HepG2 (cell line): ENCODE measurements at regions not wholly inside any gene's neighbourhood (a gene's known extent, or its start where the extent isn't known, plus 50 kb on each side); places are given as distances from the start of the nearest gene placed in this dataset.

Experiments
- ATAC-seq: fragments of 200-7000 bp; cut with Tn5 transposase; 3 replicates; pipeline ENCODE4 v1.9.1; 2020; ENCODE audit warnings: mild to moderate bottlenecking, moderate library complexity
- BruUV-seq: library from RNA; stranded (reverse); fragments of 400-500 nt; replicated peaks from 2 replicates; lab custom pipeline; 2021; lab: Mats Ljungman, UMichigan
- CTCF ChIA-PET: fragments of 300-600 bp; formaldehyde crosslinking; extraction: SDS; loops from one replicate; lab custom pipeline; 2021; ENCODE audit warnings: low total read pairs, inconsistent platforms, low intra/inter-chr PET ratio; lab: Yijun Ruan, JAX
- POLR2A ChIA-PET: fragments of 350-600 bp; sonication (Branson Sonifier 250); formaldehyde crosslinking; loops from one replicate; lab custom pipeline; 2020; ENCODE audit warnings: antibody characterized with exemption, inconsistent platforms; lab: Yijun Ruan, JAX
- DNase-seq: peaks from one replicate; pipeline ENCODE4 v3.0.0-alpha.2; 2015; ENCODE audit warnings: low spot score
- FAIRE-seq: peaks from 3 replicates; lab custom pipeline; 2011; peaks lifted over from hg19 to GRCh38; lab: Jason Lieb, UNC
- H2AFZ ChIP-seq: one replicate; pipeline ENCODE4 v1.6.1; 2011; ENCODE audit warnings: low read length, inconsistent platforms
- H3K27ac ChIP-seq: fragments of 300-600 bp; 3 replicates; pipeline ENCODE4 v1.8.0; 2011; ENCODE audit warnings: mixed run types, mild to moderate bottlenecking, mixed read lengths, low read length, inconsistent platforms; ENCODE audit not compliant: insufficient read depth; ENCODE audit errors: extremely low read length
- H3K27me3 ChIP-seq, 2 experiments: fragments of 200-600 bp in 1 of 2; 2 replicates in 1 of 2; 3 replicates in 1 of 2; pipeline versions ENCODE4 v1.6.0 to v1.8.0; 2011; ENCODE audit warnings: low read length in 2 of 2, mild to moderate bottlenecking in 2 of 2, moderate library complexity in 2 of 2, inconsistent platforms in 1 of 2; ENCODE audit not compliant: insufficient read depth in 2 of 2, control insufficient read depth in 1 of 2
- H3K36me3 ChIP-seq, 2 experiments: fragments of 200-600 bp in 1 of 2; replicated peaks in 1 of 2; 2 replicates in 1 of 2; 3 replicates in 1 of 2; pipeline versions ENCODE4 v1.5.1 to v1.8.0; 2011; ENCODE audit warnings: low read length in 2 of 2, inconsistent platforms in 1 of 2; ENCODE audit not compliant: insufficient read depth in 2 of 2, control insufficient read depth in 1 of 2
- H3K4me1 ChIP-seq: 2 replicates; pipeline ENCODE4 v1.5.1; 2012; ENCODE audit warnings: low read length, inconsistent platforms; ENCODE audit not compliant: insufficient read depth
- H3K4me2 ChIP-seq: 2 replicates; pipeline ENCODE4 v1.6.0; 2011; ENCODE audit warnings: low read depth, low read length, inconsistent platforms
- H3K4me3 ChIP-seq, 3 experiments: fragments of 200-600 bp in 1 of 3; sonication (generic), shearing (Covaris generic) in 1 of 3; replicated peaks in 1 of 3; 2 replicates each; pipeline ENCODE4 v1.5.1; 2011 to 2016; ENCODE audit warnings: low read length in 3 of 3, inconsistent platforms in 2 of 3, low read depth in 2 of 3, mild to moderate bottlenecking in 2 of 3, control low read depth in 1 of 3, mixed read lengths in 1 of 3; ENCODE audit not compliant: insufficient read depth in 1 of 3
- H3K79me2 ChIP-seq: one replicate; pipeline ENCODE4 v1.6.1; 2011; ENCODE audit warnings: low read length, inconsistent platforms; ENCODE audit not compliant: insufficient read depth
- H3K9ac ChIP-seq: 2 replicates; pipeline ENCODE4 v1.6.0; 2011; ENCODE audit warnings: mild to moderate bottlenecking, low read depth, low read length, inconsistent platforms; ENCODE audit not compliant: insufficient read depth
- H3K9me3 ChIP-seq: 2 replicates; pipeline ENCODE4 v1.5.1; 2012; ENCODE audit warnings: mild to moderate bottlenecking, low read length
- H4K20me1 ChIP-seq: 2 replicates; pipeline ENCODE4 v1.6.0; 2011; ENCODE audit warnings: inconsistent platforms, mild to moderate bottlenecking, low read length, moderate library complexity; ENCODE audit not compliant: insufficient read depth
- FIP1L1 ChIP-seq: fragments of 200-400 bp; formaldehyde crosslinking; IDR thresholded peaks from 2 replicates; pipeline ENCODE4 v1.6.1; 2018; ENCODE audit warnings: low read depth, mild to moderate bottlenecking, low read length, moderate library complexity, borderline replicate concordance; ENCODE audit not compliant: insufficient read depth
- FOXC1 ChIP-seq: sonication (generic); formaldehyde crosslinking; IDR thresholded peaks from 2 replicates; pipeline ENCODE4 v1.8.0; 2022; ENCODE audit warnings: mild to moderate bottlenecking, missing genetic modification reagents, borderline replicate concordance
- HNRNPK ChIP-seq: fragments of 200-400 bp; formaldehyde crosslinking; IDR thresholded peaks from 2 replicates; pipeline ENCODE4 v1.6.1; 2018; ENCODE audit warnings: low read length, low read depth, moderate library complexity, mild to moderate bottlenecking; ENCODE audit not compliant: poor library complexity, severe bottlenecking
- LCORL ChIP-seq, 2 experiments: fragments of 450-650 bp in 1 of 2; sonication (generic) in 1 of 2; formaldehyde crosslinking in 1 of 2; IDR thresholded peaks; 2 replicates each; pipeline versions ENCODE4 v1.5.0 to v1.6.1; 2017 to 2020; ENCODE audit warnings: antibody characterized with exemption in 1 of 2, missing genetic modification reagents in 1 of 2
- MAFF ChIP-seq: IDR thresholded peaks from 2 replicates; pipeline ENCODE4 v1.6.1; 2011; ENCODE audit warnings: low read depth, low read length, improper control_type of control experiment
- MAFK ChIP-seq, 2 experiments: IDR thresholded peaks in 1 of 2; conservative IDR thresholded peaks in 1 of 2; 2 replicates each; pipeline ENCODE4 v1.6.1; 2011; ENCODE audit warnings: improper control_type of control experiment in 2 of 2, low read length in 2 of 2
- ZNF256 ChIP-seq: sonication (generic); formaldehyde crosslinking; conservative IDR thresholded peaks from 2 replicates; pipeline ENCODE4 v1.4.0; 2020; ENCODE audit warnings: missing genetic modification reagents
- WGBS: methylation state at CpG from one replicate; pipeline ENCODE4 v1.1.6; 2017; ENCODE audit warnings: low lambda C conversion rate; 5-methylcytosine and 5-hydroxymethylcytosine counted together
- in situ Hi-C: cut with HindIII; loops from 2 replicates; pipeline ENCODE4 v1.10.0; 2017; ENCODE audit warnings: low pct_unique_long_range_greater_than_20kb; ENCODE audit not compliant: extremely low pct_ligation_motif_present
- intact Hi-C: fragments of 100-400 bp; cut with micrococcal nuclease; formaldehyde crosslinking; loops from one replicate; pipeline ENCODE4 v1.10.0; 2022; ENCODE audit not compliant: unreplicated experiment

DNA sequence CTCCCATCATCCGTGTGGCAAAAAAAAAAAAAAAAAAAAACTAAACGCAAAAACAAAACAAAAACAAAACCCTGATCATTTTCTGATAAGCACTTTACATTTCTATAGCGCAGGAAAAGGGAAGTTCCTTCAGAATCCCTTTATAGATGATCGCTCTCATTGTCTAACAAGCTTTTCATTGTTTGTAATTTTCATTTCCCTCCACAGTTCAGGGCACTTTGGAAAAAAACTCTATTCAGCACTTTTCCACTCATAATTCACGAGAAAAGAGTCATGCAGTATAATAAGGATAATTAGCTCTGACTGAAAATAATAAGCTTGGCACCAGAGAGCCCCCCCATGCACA is 89.4 kb upstream of the ATXN1 start:
- H3K27ac ChIP-seq: no peak overlapping the region
- no peaks in the 10 kb centered on the region for H3K36me3 ChIP-seq
- no peak overlapping the region for H3K4me2 ChIP-seq
- CTCF ChIA-PET: no interaction called here
- no peak for FAIRE-seq
- no peak overlapping the region for H3K4me3 ChIP-seq
- no peak overlapping the region for H3K9ac ChIP-seq
- H3K79me2 ChIP-seq: no peaks in the 10 kb centered on the region
- no peaks in the 10 kb centered on the region for H3K9me3 ChIP-seq
- DNase-seq: no peak
- in situ Hi-C loops (no loop called here), intact Hi-C loops (no loop called here)
- 33% methylated on average over 5 of the region's 5 CpGs for WGBS
- H3K4me1 ChIP-seq: no peaks in the 10 kb centered on the region
- no peak overlapping the region for H2AFZ ChIP-seq
- POLR2A ChIA-PET: no interaction called here
- BruUV-seq: no TSS peak
- ATAC-seq: no peak
- no peak for TF ChIP-seq ZNF256 (CRISPR knock-in tag)
- TF ChIP-seq FOXC1 (CRISPR knock-in tag): no peak
- peak; percentile 44; the same call in 1 of the 2 replicates for TF ChIP-seq MAFF
- TF ChIP-seq FIP1L1: no peak
- TF ChIP-seq MAFK (conservative IDR thresholded peaks at IDR 0.05 in 1 of 2, IDR thresholded peaks at IDR 0.05 in 1 of 2; ENCODE audit: low read length in 2 of 2): peak; percentile 37 to 48; a peak in 2 of 4 replicates
- no peaks in the 10 kb centered on the region; a peak in 2 of 5 replicates for H3K27me3 ChIP-seq
- H4K20me1 ChIP-seq: no peaks in the 10 kb centered on the region

DNA sequence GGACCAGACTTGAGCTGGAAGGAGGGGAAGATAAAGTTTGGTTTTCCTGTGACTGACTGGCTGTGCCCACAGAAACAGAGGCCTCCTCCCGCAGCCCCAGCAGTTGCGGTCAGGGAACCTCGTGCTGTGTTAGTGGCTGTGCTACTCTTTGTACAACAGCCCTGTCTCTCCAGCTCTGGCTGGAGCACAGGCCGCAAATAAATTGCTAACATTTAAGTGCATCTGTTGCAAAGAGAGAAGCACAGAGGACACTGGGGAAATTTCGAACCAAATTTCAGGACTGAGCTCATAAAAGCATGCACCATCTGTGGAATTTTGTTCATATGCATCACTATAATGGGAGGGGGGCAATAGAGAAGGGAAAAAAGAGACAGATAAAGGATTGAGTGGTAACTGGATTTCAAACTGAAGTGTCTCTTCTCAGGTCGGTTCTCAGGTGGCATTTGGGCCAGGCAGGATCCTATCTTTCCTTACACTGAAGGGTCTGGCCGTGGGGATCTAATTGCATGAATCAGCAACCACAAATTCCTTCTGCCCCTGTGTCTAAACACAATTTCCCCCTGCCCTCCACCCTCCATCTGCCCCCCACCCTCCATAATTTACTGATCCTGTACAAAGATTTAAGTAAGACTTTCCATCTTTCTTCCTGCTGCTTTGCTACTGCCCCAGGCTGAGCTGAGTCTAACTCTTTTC is 88.9 kb upstream of the ATXN1 start:
- TF ChIP-seq HNRNPK (peak; percentile 34), LCORL (IDR thresholded peaks at IDR 0.05) (no peak), LCORL (CRISPR knock-in tag; IDR thresholded peaks at IDR 0.05) (no peak)
- DNase-seq (no peak), FAIRE-seq (no peak), ATAC-seq (no peak)
- intact Hi-C loops (no loop called here), in situ Hi-C loops (no loop called here)
- CTCF ChIA-PET: no interaction called here
- H3K27ac ChIP-seq: no peak overlapping the region
- no peaks in the 10 kb centered on the region for H3K36me3 ChIP-seq
- no peaks in the 10 kb centered on the region; a peak in 2 of 5 replicates for H3K27me3 ChIP-seq
- POLR2A ChIA-PET: no interaction called here
- no TSS peak for BruUV-seq
- no peaks in the 10 kb centered on the region for H3K9me3 ChIP-seq
- WGBS: 32% methylated on average over 7 of the region's 7 CpGs
- no peak overlapping the region for H2AFZ ChIP-seq
- no peaks in the 10 kb centered on the region for H3K4me1 ChIP-seq
- H3K4me3 ChIP-seq: no peak overlapping the region
- H3K9ac ChIP-seq: no peak overlapping the region
- H4K20me1 ChIP-seq: no peaks in the 10 kb centered on the region
- H3K4me2 ChIP-seq: no peak overlapping the region
- H3K79me2 ChIP-seq: no peaks in the 10 kb centered on the region
